ENCODE measurements at regions not wholly inside any gene's neighbourhood (a gene's known extent, or its start where the extent isn't known, plus 50 kb on each side); places are given as distances from the start of the nearest gene placed in this dataset.

DNA sequence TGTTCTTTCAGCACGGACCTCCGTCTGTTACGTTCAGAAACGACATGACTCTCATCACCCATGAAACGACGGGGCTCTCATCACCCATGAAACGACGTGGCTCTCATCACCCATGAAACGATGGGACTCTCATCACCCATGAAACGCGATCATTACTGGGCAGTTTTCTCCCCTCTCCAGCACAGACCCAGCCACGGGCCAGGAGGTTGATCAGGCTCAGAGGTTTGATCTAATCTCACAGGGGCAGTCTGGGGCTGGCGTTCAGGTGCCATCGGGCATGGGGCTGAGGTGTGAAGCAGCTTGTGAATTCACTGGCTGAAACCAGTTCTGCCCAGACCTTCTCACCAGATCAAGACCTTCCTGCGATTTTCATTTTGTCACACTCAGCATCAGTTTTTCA, 296.4 kb downstream of the NDUFA10 start:
- ATAC-seq (no peak), DNase-seq (ENCODE audit: extremely low read depth in 1 of 4, low spot score in 3 of 4) (no peak), FAIRE-seq (no peak)
- no peak for TF ChIP-seq ZNF134 (CRISPR knock-in tag; conservative IDR thresholded peaks at IDR 0.05)
- BruUV-seq (replicated peaks): no TSS peak
- Histone ChIP-seq H3K27ac (ENCODE audit: extremely low read depth, low read depth, low read length) (no peak overlapping the region), H3K4me3 (no peak overlapping the region), H3K9me3 (replicated peaks; ENCODE audit: control insufficient read depth, insufficient read depth, low read depth, low read length) (no peaks in the 10 kb centered on the region), H3K36me3 (ENCODE audit: control insufficient read depth, insufficient read depth, low read length) (no peaks in the 10 kb centered on the region), H3K79me2 (ENCODE audit: control insufficient read depth, insufficient read depth, low read length) (no peaks in the 10 kb centered on the region), H4K20me1 (replicated peaks; ENCODE audit: control insufficient read depth, insufficient read depth, low read length) (no peaks in the 10 kb centered on the region), H3K9me1 (ENCODE audit: control insufficient read depth, insufficient read depth, low read length) (no peaks in the 10 kb centered on the region), H3K4me1 (replicated peaks in 1 of 2; ENCODE audit: control insufficient read depth in 2 of 2, insufficient read depth in 2 of 2, low read length in 2 of 2) (no peaks in the 10 kb centered on the region), H3K9ac (ENCODE audit: insufficient read depth in 1 of 2, low read depth in 2 of 2, low read length in 2 of 2) (no peak overlapping the region), H3K27me3 (ENCODE audit: control insufficient read depth in 2 of 2, insufficient read depth in 2 of 2, low read length in 2 of 2) (peaks cover 0 to 36% of the 10 kb centered on the region in 2 experiments; a peak in 3 of 5 replicates), H3K4me2 (ENCODE audit: insufficient read depth, low read length) (no peak overlapping the region), H2AFZ (ENCODE audit: low read depth, low read length) (no peak overlapping the region)
- WGBS (ENCODE audit: insufficient coverage, low coverage, missing lambda C conversion rate): 0% methylated on average over 14 of the region's 15 CpGs
- ChIA-PET POLR2A (no interaction called here), CTCF (ENCODE audit: low intra/inter-chr PET ratio) (no interaction called here)
- intact Hi-C loops (cut with micrococcal nuclease) (no loop called here), in situ Hi-C loops (cut with MboI) (no loop called here)

DNA sequence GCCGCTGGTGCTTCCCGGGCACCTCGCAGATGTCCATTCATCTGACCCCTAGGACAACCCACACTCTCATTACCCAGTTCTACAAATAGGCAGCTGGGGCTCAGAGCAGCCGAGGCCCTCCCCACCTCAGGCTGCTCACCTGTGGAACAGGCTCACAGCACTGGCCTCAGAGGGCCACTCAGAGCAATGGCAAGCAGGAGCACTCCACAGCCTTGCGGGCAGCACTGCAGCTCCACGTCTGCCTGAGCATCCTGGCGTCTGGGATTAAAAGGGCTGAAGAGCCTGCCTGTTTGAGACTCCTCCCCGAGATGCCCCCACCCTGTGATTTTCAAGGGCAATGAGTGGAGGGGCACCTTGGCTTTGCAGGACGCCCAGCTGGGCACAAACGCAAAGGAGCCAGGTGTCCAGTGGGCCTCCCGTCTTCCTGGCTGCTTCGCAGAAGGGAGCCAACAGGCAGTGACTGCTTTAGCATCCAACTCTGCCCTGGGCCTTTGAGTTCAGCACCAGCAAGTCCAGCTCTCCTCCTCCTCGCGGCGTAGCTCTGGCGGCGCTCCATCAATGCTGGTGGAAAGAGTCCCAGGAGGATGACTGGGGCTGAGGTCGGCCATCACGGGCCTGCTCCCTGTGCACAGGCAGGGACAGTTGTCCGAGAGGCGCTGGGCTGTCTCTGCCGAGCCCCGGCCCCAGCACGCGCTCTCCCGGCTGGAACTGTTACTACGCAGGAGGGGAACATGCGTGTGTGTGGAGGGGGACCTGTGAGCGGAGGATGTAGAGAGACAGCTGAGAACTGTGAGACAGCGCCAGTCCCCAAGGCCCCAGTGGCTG, 297.2 kb downstream of the NDUFA10 start:
- intact Hi-C loops (cut with micrococcal nuclease) (no loop called here), in situ Hi-C loops (cut with MboI) (no loop called here)
- CTCF ChIA-PET (ENCODE audit: low intra/inter-chr PET ratio): no interaction called here
- Histone ChIP-seq H3K9me1 (ENCODE audit: control insufficient read depth, insufficient read depth, low read length) (no peaks in the 10 kb centered on the region), H3K9ac (ENCODE audit: insufficient read depth in 1 of 2, low read depth in 2 of 2, low read length in 2 of 2) (no peak overlapping the region), H3K79me2 (ENCODE audit: control insufficient read depth, insufficient read depth, low read length) (no peaks in the 10 kb centered on the region), H3K4me1 (replicated peaks in 1 of 2; ENCODE audit: control insufficient read depth in 2 of 2, insufficient read depth in 2 of 2, low read length in 2 of 2) (no peaks in the 10 kb centered on the region), H3K4me3 (no peak overlapping the region), H3K4me2 (ENCODE audit: insufficient read depth, low read length) (no peak overlapping the region), H3K27me3 (ENCODE audit: control insufficient read depth in 2 of 2, insufficient read depth in 2 of 2, low read length in 2 of 2) (peaks cover 0 to 36% of the 10 kb centered on the region in 2 experiments; a peak in 3 of 5 replicates), H4K20me1 (replicated peaks; ENCODE audit: control insufficient read depth, insufficient read depth, low read length) (no peaks in the 10 kb centered on the region), H3K36me3 (ENCODE audit: control insufficient read depth, insufficient read depth, low read length) (no peaks in the 10 kb centered on the region), H3K27ac (ENCODE audit: extremely low read depth, low read depth, low read length) (no peak overlapping the region), H3K9me3 (replicated peaks; ENCODE audit: control insufficient read depth, insufficient read depth, low read depth, low read length) (no peaks in the 10 kb centered on the region), H2AFZ (ENCODE audit: low read depth, low read length) (no peak overlapping the region)
- BruUV-seq (replicated peaks): no TSS peak
- WGBS (ENCODE audit: insufficient coverage, low coverage, missing lambda C conversion rate): 5% methylated on average over 14 of the region's 30 CpGs
- POLR2A ChIA-PET: no interaction called here
- ATAC-seq (peak; percentile 57), DNase-seq (ENCODE audit: extremely low read depth in 1 of 4, low spot score in 3 of 4) (peak in 1 of 4 experiments; percentile 13), FAIRE-seq (no peak)
- TF ChIP-seq E2F1 (CRISPR knock-in tag; IDR thresholded peaks at IDR 0.05) (no peak), KLF16 (IDR thresholded peaks at IDR 0.05) (no peak), SMARCE1 (IDR thresholded peaks at IDR 0.05) (no peak), ZBTB1 (CRISPR knock-in tag; IDR thresholded peaks at IDR 0.05; ENCODE audit: borderline replicate concordance, low read depth) (no peak), RBFOX2 (IDR thresholded peaks at IDR 0.05; ENCODE audit: low read depth, low read length) (no peak), POU5F1 (IDR thresholded peaks at IDR 0.05; ENCODE audit: borderline replicate concordance, low read depth, low read length, partially characterized antibody) (no peak), DMBX1 (CRISPR knock-in tag; IDR thresholded peaks at IDR 0.05; ENCODE audit: borderline replicate concordance) (no peak)
- TF ChIP-seq, protein P1, sequence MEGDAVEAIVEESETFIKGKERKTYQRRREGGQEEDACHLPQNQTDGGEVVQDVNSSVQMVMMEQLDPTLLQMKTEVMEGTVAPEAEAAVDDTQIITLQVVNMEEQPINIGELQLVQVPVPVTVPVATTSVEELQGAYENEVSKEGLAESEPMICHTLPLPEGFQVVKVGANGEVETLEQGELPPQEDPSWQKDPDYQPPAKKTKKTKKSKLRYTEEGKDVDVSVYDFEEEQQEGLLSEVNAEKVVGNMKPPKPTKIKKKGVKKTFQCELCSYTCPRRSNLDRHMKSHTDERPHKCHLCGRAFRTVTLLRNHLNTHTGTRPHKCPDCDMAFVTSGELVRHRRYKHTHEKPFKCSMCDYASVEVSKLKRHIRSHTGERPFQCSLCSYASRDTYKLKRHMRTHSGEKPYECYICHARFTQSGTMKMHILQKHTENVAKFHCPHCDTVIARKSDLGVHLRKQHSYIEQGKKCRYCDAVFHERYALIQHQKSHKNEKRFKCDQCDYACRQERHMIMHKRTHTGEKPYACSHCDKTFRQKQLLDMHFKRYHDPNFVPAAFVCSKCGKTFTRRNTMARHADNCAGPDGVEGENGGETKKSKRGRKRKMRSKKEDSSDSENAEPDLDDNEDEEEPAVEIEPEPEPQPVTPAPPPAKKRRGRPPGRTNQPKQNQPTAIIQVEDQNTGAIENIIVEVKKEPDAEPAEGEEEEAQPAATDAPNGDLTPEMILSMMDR (IDR thresholded peaks at IDR 0.05 in 2 of 3, conservative IDR thresholded peaks at IDR 0.05 in 1 of 3; ENCODE audit: insufficient read depth in 2 of 3, low read depth in 1 of 3, low read length in 3 of 3): no peak
- TF ChIP-seq, protein P2, sequence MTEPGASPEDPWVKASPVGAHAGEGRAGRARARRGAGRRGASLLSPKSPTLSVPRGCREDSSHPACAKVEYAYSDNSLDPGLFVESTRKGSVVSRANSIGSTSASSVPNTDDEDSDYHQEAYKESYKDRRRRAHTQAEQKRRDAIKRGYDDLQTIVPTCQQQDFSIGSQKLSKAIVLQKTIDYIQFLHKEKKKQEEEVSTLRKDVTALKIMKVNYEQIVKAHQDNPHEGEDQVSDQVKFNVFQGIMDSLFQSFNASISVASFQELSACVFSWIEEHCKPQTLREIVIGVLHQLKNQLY (CRISPR knock-in tag; conservative IDR thresholded peaks at IDR 0.05): no peak
